Lung (tissue), 11 donors: ENCODE measurements at regions not wholly inside any gene's neighbourhood (a gene's known extent, or its start where the extent isn't known, plus 50 kb on each side); places are given as distances from the start of the nearest gene placed in this dataset.

ENCODE experiments used
- ATAC-seq: fragments of 200-7000 bp; cut with Tn5 transposase; one replicate; pipeline ENCODE4 v1.9.1; 2020; ENCODE audit warnings: moderate number of reproducible peaks; ENCODE audit not compliant: insufficient read depth, low FRiP score
- DNase-seq, 3 donors: peaks; one replicate each; pipeline ENCODE4 v3.0.0-alpha.2; 2013 to 2017
- H3K27ac ChIP-seq, 2 donors: one replicate each; pipeline ENCODE4 v1.5.1; 2013; ENCODE audit warnings: mild to moderate bottlenecking in 2 of 2, moderate library complexity in 2 of 2, control low read depth in 1 of 2, inconsistent platforms in 1 of 2, low read depth in 1 of 2, low read length in 1 of 2
- H3K27me3 ChIP-seq, 3 donors: one replicate each; pipeline ENCODE4 v1.5.1; 2013; ENCODE audit warnings: low read length in 2 of 3; ENCODE audit not compliant: control insufficient read depth in 3 of 3, insufficient read depth in 3 of 3
- H3K36me3 ChIP-seq, 4 donors: one replicate each; pipeline ENCODE4 v1.5.1; 2013; ENCODE audit warnings: low read length in 4 of 4, mild to moderate bottlenecking in 1 of 4, moderate library complexity in 1 of 4; ENCODE audit not compliant: control insufficient read depth in 4 of 4, insufficient read depth in 4 of 4
- H3K4me1 ChIP-seq, 5 donors: one replicate each; pipeline ENCODE4 v1.5.1; 2013; ENCODE audit warnings: low read length in 5 of 5, mild to moderate bottlenecking in 2 of 5, moderate library complexity in 1 of 5; ENCODE audit not compliant: control insufficient read depth in 5 of 5, insufficient read depth in 5 of 5
- H3K4me3 ChIP-seq: one replicate; pipeline ENCODE4 v1.5.1; 2013; ENCODE audit warnings: mild to moderate bottlenecking, control low read depth, moderate library complexity
- H3K9ac ChIP-seq, 2 donors: one replicate each; pipeline ENCODE4 v1.5.1; 2013; ENCODE audit warnings: low read length in 2 of 2, control low read depth in 1 of 2; ENCODE audit not compliant: insufficient read depth in 1 of 2
- H3K9me3 ChIP-seq, 4 donors: one replicate each; pipeline ENCODE4 v1.5.1; 2013; ENCODE audit warnings: low read length in 3 of 4, mild to moderate bottlenecking in 1 of 4, moderate library complexity in 1 of 4; ENCODE audit not compliant: control insufficient read depth in 4 of 4, insufficient read depth in 3 of 4
- WGBS, 2 donors: extraction: QIAGEN DNeasy Blood & Tissue Kit; methylation state at CpG; one replicate each; pipeline ENCODE4 v1.1.7; 2013; 5-methylcytosine and 5-hydroxymethylcytosine counted together
- TF ChIP-seq, protein P1 (sequence below): IDR thresholded peaks from 2 replicates; pipeline ENCODE4 v1.5.1; 2012; ENCODE audit warnings: mild to moderate bottlenecking; ENCODE audit errors: control extremely low read depth, extremely low read depth
- donor health status: control.
- donor health status: control.
- donor health status: Bipolar disorder and iron deficiency.
- donor health status: healthy.
- donor health status: DM: yes; HTN: yes; CAD: no.

DNA sequence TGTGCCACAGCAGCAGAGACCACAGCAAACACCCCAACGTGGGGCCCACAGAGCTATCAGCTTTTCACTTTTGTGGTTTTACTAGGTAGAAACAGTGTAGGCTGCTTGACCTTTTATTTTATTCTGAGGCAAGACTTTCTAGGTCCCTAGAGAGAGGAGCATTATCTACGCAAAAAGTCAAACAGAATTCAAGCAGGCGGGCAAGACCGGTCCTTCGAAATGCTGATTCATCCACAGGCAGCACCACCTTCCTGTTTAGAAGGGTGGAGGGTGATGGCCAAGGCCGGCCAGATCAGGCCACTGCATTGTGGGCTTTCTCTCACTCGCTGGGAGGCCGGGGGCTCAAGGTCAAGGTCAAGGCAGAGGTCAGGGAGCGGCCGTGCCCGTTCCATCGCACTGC, 573.0 kb downstream of the GALR1 start:
- no peak overlapping the region for H3K27ac ChIP-seq
- H3K4me3 ChIP-seq, result no peak overlapping the region
- H3K9ac ChIP-seq, result no peak overlapping the region
- H3K27me3 ChIP-seq, result no peaks in the 10 kb centered on the region
- no peak for DNase-seq
- no peaks in the 10 kb centered on the region for H3K36me3 ChIP-seq
- 33 to 38% methylated on average over 12 of the region's 12 CpGs for WGBS, 2 donors
- ATAC-seq, result no peak
- peaks cover 0 to 2% (median 0%) of the 10 kb centered on the region in 4 donors for H3K9me3 ChIP-seq
- TF ChIP-seq, protein P1, sequence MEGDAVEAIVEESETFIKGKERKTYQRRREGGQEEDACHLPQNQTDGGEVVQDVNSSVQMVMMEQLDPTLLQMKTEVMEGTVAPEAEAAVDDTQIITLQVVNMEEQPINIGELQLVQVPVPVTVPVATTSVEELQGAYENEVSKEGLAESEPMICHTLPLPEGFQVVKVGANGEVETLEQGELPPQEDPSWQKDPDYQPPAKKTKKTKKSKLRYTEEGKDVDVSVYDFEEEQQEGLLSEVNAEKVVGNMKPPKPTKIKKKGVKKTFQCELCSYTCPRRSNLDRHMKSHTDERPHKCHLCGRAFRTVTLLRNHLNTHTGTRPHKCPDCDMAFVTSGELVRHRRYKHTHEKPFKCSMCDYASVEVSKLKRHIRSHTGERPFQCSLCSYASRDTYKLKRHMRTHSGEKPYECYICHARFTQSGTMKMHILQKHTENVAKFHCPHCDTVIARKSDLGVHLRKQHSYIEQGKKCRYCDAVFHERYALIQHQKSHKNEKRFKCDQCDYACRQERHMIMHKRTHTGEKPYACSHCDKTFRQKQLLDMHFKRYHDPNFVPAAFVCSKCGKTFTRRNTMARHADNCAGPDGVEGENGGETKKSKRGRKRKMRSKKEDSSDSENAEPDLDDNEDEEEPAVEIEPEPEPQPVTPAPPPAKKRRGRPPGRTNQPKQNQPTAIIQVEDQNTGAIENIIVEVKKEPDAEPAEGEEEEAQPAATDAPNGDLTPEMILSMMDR, result no peak
- H3K4me1 ChIP-seq, result peaks cover 0 to 2% (median 0%) of the 10 kb centered on the region in 5 donors

DNA sequence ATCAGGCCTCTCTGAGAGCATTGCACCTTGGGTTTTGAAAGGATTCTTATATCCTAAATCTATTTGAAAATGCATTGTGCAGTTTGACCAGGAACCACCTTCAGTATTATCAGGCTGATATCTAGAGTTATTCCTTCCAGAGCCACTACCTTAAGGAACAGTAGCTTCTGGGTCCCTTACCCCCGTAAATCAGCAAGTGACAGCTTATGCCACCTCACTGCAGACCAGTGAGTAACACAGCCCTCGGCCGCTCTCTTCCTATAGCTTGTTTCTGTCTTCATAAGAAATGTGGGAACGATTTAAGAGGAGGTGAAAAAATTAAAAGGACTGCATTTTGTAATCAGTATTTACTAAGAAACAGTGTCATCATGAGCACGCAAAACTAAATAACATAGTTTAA, 584.2 kb downstream of the GALR1 start:
- Histone ChIP-seq H3K9me3 (no peaks in the 10 kb centered on the region), H3K9ac (no peak overlapping the region), H3K27me3 (no peaks in the 10 kb centered on the region), H3K27ac (no peak overlapping the region), H3K4me3 (no peak overlapping the region), H3K4me1 (no peaks in the 10 kb centered on the region), H3K36me3 (no peaks in the 10 kb centered on the region)
- TF ChIP-seq, protein P1, result no peak
- no peak for DNase-seq
- no peak for ATAC-seq
- WGBS, 2 donors, result 88 to 90% methylated on average over 5 of the region's 5 CpGs

- no peak overlapping the region for H3K9ac ChIP-seq
- H3K36me3 ChIP-seq, result no peaks in the 10 kb centered on the region
- H3K27me3 ChIP-seq, result peaks cover 0 to 4% (median 0%) of the 10 kb centered on the region in 3 donors
- peak in 1 of 3 donors; percentile 34 for DNase-seq
- 10 to 21% methylated on average over 9 of the region's 9 CpGs for WGBS, 2 donors
- TF ChIP-seq, protein P1, result no peak
- H3K27ac ChIP-seq, result no peak overlapping the region
- H3K4me1 ChIP-seq, result no peaks in the 10 kb centered on the region
- no peak for ATAC-seq
- H3K9me3 ChIP-seq, result no peaks in the 10 kb centered on the region
- no peak overlapping the region for H3K4me3 ChIP-seq
Measured at GRCh38 chr18:77851802-77852201, 602.2 kb downstream of the GALR1 start.

DNA sequence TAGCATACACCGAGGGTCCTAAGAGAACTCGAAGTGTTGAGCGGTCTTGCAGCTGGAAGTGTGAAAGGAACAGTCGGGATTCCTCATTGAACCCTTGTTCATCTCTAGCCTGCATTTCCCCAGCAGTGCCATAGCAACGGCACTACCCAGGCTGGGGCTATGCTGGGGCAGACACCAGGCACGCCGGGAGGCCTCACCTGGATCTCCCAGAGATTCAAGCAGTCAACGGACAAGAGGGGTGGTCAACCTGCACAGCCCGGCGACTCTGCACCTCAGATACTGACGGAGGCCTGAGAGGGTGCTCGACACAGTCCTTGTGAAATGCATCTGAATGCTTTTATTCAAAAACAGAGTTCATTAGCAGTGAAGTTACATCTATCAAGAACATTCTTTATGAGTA, 604.2 kb downstream of the GALR1 start:
- Histone ChIP-seq H3K4me3 (no peak overlapping the region), H3K9ac (no peak overlapping the region), H3K9me3 (no peaks in the 10 kb centered on the region), H3K27ac (no peak overlapping the region), H3K36me3 (no peaks in the 10 kb centered on the region), H3K4me1 (no peaks in the 10 kb centered on the region), H3K27me3 (peaks cover 0 to 4% (median 0%) of the 10 kb centered on the region in 3 donors)
- TF ChIP-seq, protein P1, result no peak
- DNase-seq (no peak), ATAC-seq (no peak)
- 86 to 91% methylated on average over 12 of the region's 12 CpGs for WGBS, 2 donors
